ENCODE measurements at regions not wholly inside any gene's neighbourhood (a gene's known extent, or its start where the extent isn't known, plus 50 kb on each side); places are given as distances from the start of the nearest gene placed in this dataset.
A peak's percentile ranks its signal among the peaks of the same experiment; 100 is the strongest.

- TF ChIP-seq, protein P1, sequence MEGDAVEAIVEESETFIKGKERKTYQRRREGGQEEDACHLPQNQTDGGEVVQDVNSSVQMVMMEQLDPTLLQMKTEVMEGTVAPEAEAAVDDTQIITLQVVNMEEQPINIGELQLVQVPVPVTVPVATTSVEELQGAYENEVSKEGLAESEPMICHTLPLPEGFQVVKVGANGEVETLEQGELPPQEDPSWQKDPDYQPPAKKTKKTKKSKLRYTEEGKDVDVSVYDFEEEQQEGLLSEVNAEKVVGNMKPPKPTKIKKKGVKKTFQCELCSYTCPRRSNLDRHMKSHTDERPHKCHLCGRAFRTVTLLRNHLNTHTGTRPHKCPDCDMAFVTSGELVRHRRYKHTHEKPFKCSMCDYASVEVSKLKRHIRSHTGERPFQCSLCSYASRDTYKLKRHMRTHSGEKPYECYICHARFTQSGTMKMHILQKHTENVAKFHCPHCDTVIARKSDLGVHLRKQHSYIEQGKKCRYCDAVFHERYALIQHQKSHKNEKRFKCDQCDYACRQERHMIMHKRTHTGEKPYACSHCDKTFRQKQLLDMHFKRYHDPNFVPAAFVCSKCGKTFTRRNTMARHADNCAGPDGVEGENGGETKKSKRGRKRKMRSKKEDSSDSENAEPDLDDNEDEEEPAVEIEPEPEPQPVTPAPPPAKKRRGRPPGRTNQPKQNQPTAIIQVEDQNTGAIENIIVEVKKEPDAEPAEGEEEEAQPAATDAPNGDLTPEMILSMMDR (IDR thresholded peaks at IDR 0.05; ENCODE audit: low read depth, low read length): no peak
- no peak for DNase-seq (ENCODE audit: low read depth in 2 of 2)
- no peak overlapping the region for H3K4me3 ChIP-seq (replicated peaks in 1 of 2; ENCODE audit: low read depth in 2 of 2, low read length in 2 of 2)
Measured at GRCh38 chr14:38038171-38038570, 169.5 kb upstream of the SSTR1 start.

DNA sequence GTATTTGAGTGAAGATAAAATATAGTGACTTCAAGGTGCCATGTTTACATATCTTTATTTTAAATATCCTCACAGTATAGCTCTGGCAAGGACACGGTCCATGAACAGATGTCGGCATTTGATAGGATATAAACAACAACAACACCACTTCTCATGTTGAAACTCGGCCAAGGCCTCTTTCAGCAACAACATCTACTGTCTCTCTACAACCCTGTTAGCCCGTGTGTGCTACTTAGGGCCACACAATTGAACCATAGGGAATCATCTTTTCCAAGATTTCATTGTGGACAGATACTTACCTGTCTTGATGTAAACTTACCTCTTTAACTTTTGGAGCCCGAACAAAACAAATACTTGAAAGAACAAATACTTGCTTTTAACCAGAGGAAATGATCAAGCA lies 168.7 kb upstream of the SSTR1 start:
- TF ChIP-seq, protein P1 (IDR thresholded peaks at IDR 0.05; ENCODE audit: low read depth, low read length): no peak
- no peak for DNase-seq (ENCODE audit: low read depth in 2 of 2)

GRCh38 chr14:38039496-38039895 lies 168.2 kb upstream of the SSTR1 start:
- DNase-seq (ENCODE audit: low read depth in 2 of 2): no peak
- TF ChIP-seq, protein P1 (IDR thresholded peaks at IDR 0.05; ENCODE audit: low read depth, low read length): no peak
- no peak overlapping the region for H3K4me3 ChIP-seq (replicated peaks in 1 of 2; ENCODE audit: low read depth in 2 of 2, low read length in 2 of 2)

More for the DNA sequence above, 168.7 kb upstream of the SSTR1 start:
- no peak overlapping the region for H3K4me3 ChIP-seq (replicated peaks in 1 of 2; ENCODE audit: low read depth in 2 of 2, low read length in 2 of 2)

- DNase-seq (ENCODE audit: low read depth in 2 of 2): no peak
- H3K4me3 ChIP-seq (replicated peaks in 1 of 2; ENCODE audit: low read depth in 2 of 2, low read length in 2 of 2): no peak overlapping the region
- TF ChIP-seq, protein P1 (IDR thresholded peaks at IDR 0.05; ENCODE audit: low read depth, low read length): no peak
Measured at GRCh38 chr14:38040411-38040810, 167.3 kb upstream of the SSTR1 start.

- TF ChIP-seq, protein P1 (IDR thresholded peaks at IDR 0.05; ENCODE audit: low read depth, low read length): no peak
- DNase-seq (ENCODE audit: low read depth in 2 of 2): peak; percentile 27 to 41
- H3K4me3 ChIP-seq (replicated peaks in 1 of 2; ENCODE audit: low read depth in 2 of 2, low read length in 2 of 2): no peak overlapping the region
Measured at GRCh38 chr14:38042322-38042721, 165.4 kb upstream of the SSTR1 start.

DNA sequence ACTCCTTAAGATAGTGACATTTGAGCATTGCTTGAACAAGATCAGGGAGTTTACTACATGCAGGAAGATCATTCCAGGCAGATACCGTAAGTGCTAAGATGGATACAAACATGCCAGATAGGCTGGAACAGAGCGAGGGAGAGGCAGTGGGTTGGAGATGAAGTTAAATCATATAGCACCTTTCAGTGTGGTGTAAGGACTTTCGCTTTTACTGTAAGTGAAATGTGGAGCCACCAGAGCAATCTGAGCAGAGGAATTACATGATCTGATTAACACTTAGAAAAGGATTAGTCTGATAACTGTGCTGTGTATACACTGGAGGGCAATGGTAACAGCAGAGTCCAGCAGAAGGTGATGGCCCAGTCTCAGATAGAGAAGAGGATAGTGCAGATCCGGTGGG lies 163.0 kb upstream of the SSTR1 start:
- no peak for DNase-seq (ENCODE audit: low read depth in 2 of 2)
- H3K4me3 ChIP-seq (replicated peaks in 1 of 2; ENCODE audit: low read depth in 2 of 2, low read length in 2 of 2): no peak overlapping the region
- TF ChIP-seq, protein P1 (IDR thresholded peaks at IDR 0.05; ENCODE audit: low read depth, low read length): no peak

- TF ChIP-seq, protein P1 (IDR thresholded peaks at IDR 0.05; ENCODE audit: low read depth, low read length): no peak
- no peak overlapping the region for H3K4me3 ChIP-seq (replicated peaks in 1 of 2; ENCODE audit: low read depth in 2 of 2, low read length in 2 of 2)
- DNase-seq (ENCODE audit: low read depth in 2 of 2): no peak
Measured at GRCh38 chr14:38045461-38045860, 162.2 kb upstream of the SSTR1 start.
